H9 (cell line): ENCODE measurements at regions not wholly inside any gene's neighbourhood (a gene's known extent, or its start where the extent isn't known, plus 50 kb on each side); places are given as distances from the start of the nearest gene placed in this dataset.
"Not testable (repeated sequence)": the region's sequence is repeated elsewhere in the genome, so short reads cannot be mapped to it uniquely, and the experiment has no call there.

Experiments
- DNase-seq: peaks from one replicate; pipeline ENCODE4 v3.0.0-alpha.2; 2017
- H2AFZ ChIP-seq: one replicate; pipeline ENCODE4 v1.6.1; 2013; ENCODE audit warnings: mild to moderate bottlenecking, low read length, control low read depth, moderate library complexity
- H2AK5ac ChIP-seq: 2 replicates; pipeline ENCODE4 v1.6.1; 2013; ENCODE audit warnings: low read length, control low read depth, mixed read lengths; ENCODE audit not compliant: insufficient read length
- H2BK120ac ChIP-seq: one replicate; pipeline ENCODE4 v1.6.1; 2013; ENCODE audit warnings: low read depth, mild to moderate bottlenecking, low read length, control low read depth, inconsistent platforms; ENCODE audit not compliant: poor library complexity, severe bottlenecking
- H2BK12ac ChIP-seq: 2 replicates; pipeline ENCODE4 v1.6.1; 2013; ENCODE audit warnings: low read length, control low read depth, mixed read lengths, low read depth; ENCODE audit not compliant: insufficient read length
- H2BK15ac ChIP-seq: 2 replicates; pipeline ENCODE4 v1.6.1; 2013; ENCODE audit warnings: low read depth, low read length, control low read depth
- H2BK20ac ChIP-seq: one replicate; pipeline ENCODE4 v1.6.1; 2013; ENCODE audit warnings: low read depth, mild to moderate bottlenecking, low read length, control low read depth, inconsistent platforms; ENCODE audit not compliant: poor library complexity, severe bottlenecking
- H2BK5ac ChIP-seq: 2 replicates; pipeline ENCODE4 v1.6.1; 2013; ENCODE audit warnings: low read length, control low read depth, mixed read lengths; ENCODE audit not compliant: insufficient read length
- H3K14ac ChIP-seq: 2 replicates; pipeline ENCODE4 v1.6.1; 2013; ENCODE audit warnings: low read length, control low read depth; ENCODE audit not compliant: insufficient read depth
- H3K18ac ChIP-seq: 2 replicates; pipeline ENCODE4 v1.6.1; 2013; ENCODE audit warnings: low read depth, mild to moderate bottlenecking, mixed read lengths, low read length, control low read depth; ENCODE audit not compliant: insufficient read length
- H3K23ac ChIP-seq: 2 replicates; pipeline ENCODE4 v1.6.1; 2013; ENCODE audit warnings: low read length, control low read depth, mixed read lengths, low read depth; ENCODE audit not compliant: insufficient read length
- H3K23me2 ChIP-seq: 2 replicates; pipeline ENCODE4 v1.6.1; 2013; ENCODE audit warnings: low read depth, mild to moderate bottlenecking, mixed read lengths, low read length, control low read depth; ENCODE audit not compliant: insufficient read length, poor library complexity, severe bottlenecking
- H3K27ac ChIP-seq: 2 replicates; pipeline ENCODE4 v1.5.1; 2013; ENCODE audit warnings: low read length, control low read depth, mixed read lengths, low read depth; ENCODE audit not compliant: insufficient read length
- H3K27me3 ChIP-seq: 2 replicates; pipeline ENCODE4 v1.6.1; 2013; ENCODE audit warnings: low read length, control low read depth, inconsistent platforms; ENCODE audit not compliant: insufficient read depth
- H3K4ac ChIP-seq: 2 replicates; pipeline ENCODE4 v1.6.1; 2013; ENCODE audit warnings: low read depth, mild to moderate bottlenecking, control low read depth, inconsistent platforms, low read length, moderate library complexity
- H3K4me1 ChIP-seq: 2 replicates; pipeline ENCODE4 v1.6.1; 2013; ENCODE audit warnings: low read length, control low read depth, inconsistent platforms; ENCODE audit not compliant: insufficient read depth
- H3K4me2 ChIP-seq: 2 replicates; pipeline ENCODE4 v1.6.1; 2013; ENCODE audit warnings: low read length, control low read depth, mixed read lengths; ENCODE audit not compliant: insufficient read length, insufficient read depth
- H3K56ac ChIP-seq: 2 replicates; pipeline ENCODE4 v1.6.1; 2013; ENCODE audit warnings: low read depth, mild to moderate bottlenecking, mixed read lengths, low read length, control low read depth; ENCODE audit not compliant: insufficient read length
- H3K79me1 ChIP-seq: 2 replicates; pipeline ENCODE4 v1.6.1; 2013; ENCODE audit warnings: low read depth, mild to moderate bottlenecking, moderate library complexity, low read length, control low read depth, inconsistent platforms; ENCODE audit not compliant: insufficient read depth, poor library complexity, severe bottlenecking
- H3K79me2 ChIP-seq: 2 replicates; pipeline ENCODE4 v1.6.1; 2013; ENCODE audit warnings: low read length, control low read depth, inconsistent platforms; ENCODE audit not compliant: insufficient read depth
- H3K9ac ChIP-seq: 2 replicates; pipeline ENCODE4 v1.6.1; 2013; ENCODE audit warnings: low read length, control low read depth, mixed read lengths; ENCODE audit not compliant: insufficient read length; ENCODE audit errors: extremely low read depth
- H3K9me3 ChIP-seq: one replicate; pipeline ENCODE4 v1.6.1; 2013; ENCODE audit warnings: low read depth, low read length, inconsistent platforms; ENCODE audit not compliant: control insufficient read depth
- H3T11ph ChIP-seq: one replicate; pipeline ENCODE4 v1.6.1; 2013; ENCODE audit warnings: mild to moderate bottlenecking, low read length, control low read depth, inconsistent platforms
- H4K20me1 ChIP-seq: one replicate; pipeline ENCODE4 v1.6.1; 2013; ENCODE audit not compliant: control insufficient read depth, insufficient read length, insufficient read depth
- H4K5ac ChIP-seq: 2 replicates; pipeline ENCODE4 v1.6.1; 2013; ENCODE audit warnings: low read depth, mild to moderate bottlenecking, mixed read lengths, low read length, control low read depth; ENCODE audit not compliant: insufficient read length
- H4K8ac ChIP-seq: replicated peaks from 2 replicates; pipeline ENCODE4 v1.6.1; 2013; ENCODE audit warnings: low read length, control low read depth, mixed read lengths, low read depth; ENCODE audit not compliant: insufficient read length
- H4K91ac ChIP-seq: 2 replicates; pipeline ENCODE4 v1.6.1; 2013; ENCODE audit warnings: low read depth, mild to moderate bottlenecking, moderate library complexity, mixed read lengths, low read length, control low read depth; ENCODE audit not compliant: insufficient read length
- H3K27ac Mint-ChIP-seq, 3 experiments: 2 replicates in 2 of 3; 3 replicates in 1 of 3; pipeline ENCODE4 v1.8.0; 2020 to 2021; ENCODE audit warnings: mixed read lengths in 3 of 3, mild to moderate bottlenecking in 1 of 3, moderate library complexity in 1 of 3
- H3K27me3 Mint-ChIP-seq: 2 replicates; pipeline ENCODE4 v1.8.0; 2021; ENCODE audit warnings: low read depth, mild to moderate bottlenecking, moderate library complexity, mixed read lengths
- H3K36me3 Mint-ChIP-seq, 3 experiments: 2 replicates in 2 of 3; 3 replicates in 1 of 3; pipeline ENCODE4 v1.8.0; 2020 to 2021; ENCODE audit warnings: low read depth in 3 of 3, mixed read lengths in 3 of 3; ENCODE audit not compliant: insufficient read depth in 1 of 3
- H3K4me1 Mint-ChIP-seq, 2 experiments: 2 replicates each; pipeline ENCODE4 v1.8.0; 2020; ENCODE audit warnings: mixed read lengths in 2 of 2
- H3K4me3 Mint-ChIP-seq, 2 experiments: 2 replicates in 1 of 2; 3 replicates in 1 of 2; pipeline ENCODE4 v1.8.0; 2020 to 2021; ENCODE audit warnings: mild to moderate bottlenecking in 2 of 2, mixed read lengths in 2 of 2, moderate library complexity in 1 of 2
- H3K9me3 Mint-ChIP-seq, 2 experiments: 2 replicates in 1 of 2; 3 replicates in 1 of 2; pipeline ENCODE4 v1.8.0; 2020; ENCODE audit warnings: mild to moderate bottlenecking in 2 of 2, mixed read lengths in 2 of 2, moderate library complexity in 1 of 2
- CTCF ChIP-seq: fragments of 200-600 bp; sonication (generic); conservative IDR thresholded peaks from 3 replicates; pipeline ENCODE4 v1.8.0; 2021; ENCODE audit warnings: antibody characterized with exemption, mild to moderate bottlenecking
- WGBS: extraction: QIAGEN DNeasy Blood & Tissue Kit; methylation state at CpG from one replicate; pipeline ENCODE4 v1.1.7; 2013; ENCODE audit warnings: missing lambda C conversion rate, low lambda C conversion rate, mixed read lengths; ENCODE audit not compliant: insufficient read length; ENCODE audit errors: extremely low coverage; 5-methylcytosine and 5-hydroxymethylcytosine counted together

GRCh38 chr7:106582365-106582764, 78.6 kb downstream of the CCDC71L start:
- Histone ChIP-seq H2BK5ac (no peak overlapping the region), H3K79me1 (no peaks in the 10 kb centered on the region), H4K91ac (no peak overlapping the region), H4K8ac (no peak overlapping the region), H3K9ac (no peak overlapping the region), H4K5ac (no peak overlapping the region), H2BK12ac (no peak overlapping the region), H3K56ac (no peak overlapping the region), H3T11ph (no peak overlapping the region), H2BK15ac (no peak overlapping the region), H3K18ac (no peak overlapping the region), H3K4me1 (no peaks in the 10 kb centered on the region), H2AK5ac (no peak overlapping the region), H3K27ac (no peak overlapping the region), H3K79me2 (no peaks in the 10 kb centered on the region), H3K4me2 (no peak overlapping the region), H3K14ac (no peak overlapping the region), H3K27me3 (no peaks in the 10 kb centered on the region), H2BK20ac (no peak overlapping the region), H3K4ac (no peak overlapping the region), H3K23me2 (no peaks in the 10 kb centered on the region), H2BK120ac (no peak overlapping the region), H4K20me1 (no peaks in the 10 kb centered on the region), H3K9me3 (no peaks in the 10 kb centered on the region), H3K23ac (no peak overlapping the region), H2AFZ (no peak overlapping the region)
- Mint-ChIP-seq H3K4me1 (peaks cover 4 to 6% of the 10 kb centered on the region in 2 experiments; a peak in 2 of 4 replicates), H3K36me3 (no peaks in the 10 kb centered on the region), H3K9me3 (no peaks in the 10 kb centered on the region), H3K4me3 (no peak overlapping the region), H3K27me3 (no peaks in the 10 kb centered on the region), H3K27ac (no peak overlapping the region; a peak in 1 of 7 replicates)
- no peak for DNase-seq
- TF ChIP-seq CTCF: 0 out of 3 replicates have a peak, but pooled peaks have one; percentile 11
- no CpG with 5 or more reads among the region's 2 CpGs for WGBS

DNA sequence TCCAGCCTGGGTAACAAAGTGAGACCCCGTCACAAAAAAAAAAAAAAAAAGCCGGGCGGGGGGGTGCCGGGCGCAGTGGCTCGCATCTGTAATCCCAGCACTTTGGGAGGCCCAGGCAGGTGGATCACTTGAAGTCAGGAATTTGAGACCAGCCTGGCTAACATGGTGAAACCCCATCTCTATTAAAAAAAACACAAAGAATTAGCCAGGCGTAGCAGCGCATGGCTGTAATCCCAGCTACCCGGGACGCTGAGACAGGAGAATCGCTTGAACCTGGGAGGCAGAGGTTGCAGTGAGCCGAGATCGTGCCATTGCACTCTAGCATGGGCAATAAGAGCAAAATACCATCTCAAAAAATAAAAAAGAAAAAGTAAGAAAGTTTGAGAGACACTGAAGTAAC, 81.9 kb downstream of the CCDC71L start:
- not testable (repeated sequence) for H2BK5ac ChIP-seq, H2BK15ac ChIP-seq, H2AK5ac ChIP-seq, H3K36me3 Mint-ChIP-seq, H3K14ac ChIP-seq, H3K27ac Mint-ChIP-seq, H2BK20ac ChIP-seq, H2BK12ac ChIP-seq, H3K4me2 ChIP-seq, H3K9ac ChIP-seq, H3K79me1 ChIP-seq, H3K79me2 ChIP-seq, H3K4ac ChIP-seq, DNase-seq, H3K27ac ChIP-seq, H3K4me1 ChIP-seq, H3K4me1 Mint-ChIP-seq, H4K20me1 ChIP-seq, H3K9me3 Mint-ChIP-seq, H3K23ac ChIP-seq, H3K56ac ChIP-seq, H3K27me3 ChIP-seq, H3T11ph ChIP-seq, H3K18ac ChIP-seq, H2BK120ac ChIP-seq, H3K27me3 Mint-ChIP-seq, H4K8ac ChIP-seq, H4K5ac ChIP-seq, H2AFZ ChIP-seq, H3K4me3 Mint-ChIP-seq, H4K91ac ChIP-seq, H3K23me2 ChIP-seq, H3K9me3 ChIP-seq
- WGBS: no CpG with 5 or more reads among the region's 13 CpGs
